ENCODE measurements at regions not wholly inside any gene's neighbourhood (a gene's known extent, or its start where the extent isn't known, plus 50 kb on each side); places are given as distances from the start of the nearest gene placed in this dataset.

GRCh38 chr14:71287567-71287966, 380.3 kb downstream of the PCNX1 start:
- DNase-seq (ENCODE audit: low read depth): no peak

- DNase-seq (ENCODE audit: low read depth): no peak
Measured at GRCh38 chr14:71289536-71289935, 382.3 kb downstream of the PCNX1 start.

DNA sequence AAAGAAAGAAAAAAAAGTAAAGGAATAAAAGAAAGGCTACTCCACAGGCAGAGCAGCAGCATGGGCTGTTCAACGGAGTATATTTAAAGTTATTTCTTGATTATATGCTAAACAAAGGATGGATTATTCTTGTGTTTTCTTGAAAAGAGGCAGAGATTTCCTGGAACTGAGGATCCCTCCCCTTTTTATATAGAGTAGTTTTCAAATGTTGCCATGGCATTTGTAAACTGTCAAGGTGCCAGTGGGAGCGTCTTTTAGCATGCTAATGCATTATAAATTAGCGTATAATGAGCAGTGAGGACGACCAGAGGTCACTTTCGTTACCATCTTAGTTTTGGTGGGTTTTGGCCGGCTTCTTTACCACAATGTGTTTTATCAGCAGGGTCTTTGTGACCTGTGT, 383.0 kb downstream of the PCNX1 start:
- DNase-seq (ENCODE audit: low read depth): no peak

DNA sequence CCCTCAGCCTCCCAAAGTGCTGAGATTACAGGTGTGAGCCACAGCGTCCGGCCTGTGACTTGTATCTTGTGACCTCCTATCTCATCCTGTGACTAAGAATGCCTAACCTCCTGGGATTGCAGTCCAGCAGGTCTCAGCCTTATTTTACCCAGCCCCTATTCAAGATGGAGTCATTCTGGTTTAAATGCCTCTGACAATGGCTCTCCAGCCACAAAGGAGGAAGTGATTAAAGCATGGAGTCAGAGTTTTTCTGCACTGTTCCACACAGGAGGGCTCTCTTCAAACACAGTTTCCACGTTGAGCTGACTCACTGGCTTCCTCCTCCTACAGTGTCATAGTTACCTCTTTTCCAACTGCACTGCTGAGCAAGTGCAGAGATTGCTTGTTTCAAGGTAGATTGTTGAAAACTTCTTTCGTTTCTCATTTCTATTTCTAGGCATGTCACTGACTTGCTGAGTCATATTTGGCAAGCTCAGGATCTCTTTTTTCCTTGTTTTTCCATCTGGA, 383.8 kb downstream of the PCNX1 start:
- peak; percentile 76 for DNase-seq (ENCODE audit: low read depth)

GRCh38 chr14:71296184-71296583, 388.9 kb downstream of the PCNX1 start:
- no peak for DNase-seq (ENCODE audit: low read depth)

DNA sequence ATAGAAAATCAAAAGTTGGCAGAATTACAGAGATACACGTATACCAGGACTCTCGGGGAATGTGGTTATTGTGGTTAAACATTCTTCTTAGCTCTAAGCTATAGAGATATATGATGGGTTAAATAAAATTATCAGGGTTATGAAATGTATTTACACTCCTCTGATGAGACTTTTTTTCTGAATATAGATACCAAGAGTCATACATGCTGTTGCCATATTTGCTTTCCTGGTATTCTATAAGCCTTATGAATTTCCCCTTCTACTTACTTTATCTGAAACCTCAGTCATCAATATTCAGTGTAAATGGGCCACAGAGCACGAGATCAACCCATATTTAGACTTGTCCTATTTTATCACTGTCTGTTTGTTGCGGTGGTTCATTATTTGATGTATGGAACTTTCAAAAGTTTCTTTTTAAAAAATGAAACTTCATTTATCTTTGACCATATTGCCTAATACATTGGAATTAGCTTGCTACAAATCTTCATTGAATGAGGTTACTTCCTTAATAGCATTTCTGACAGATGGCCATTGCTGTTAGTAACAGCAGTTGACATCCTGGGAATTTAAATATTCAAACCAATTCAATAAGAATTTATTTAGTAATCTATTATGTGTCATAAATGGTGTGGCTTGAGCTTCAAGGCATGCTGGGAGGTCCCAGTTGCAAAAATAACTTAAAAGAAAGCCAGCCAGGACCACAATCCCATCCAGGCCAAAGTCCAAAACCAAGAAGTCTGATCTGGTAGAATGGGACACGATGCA, 393.5 kb downstream of the PCNX1 start:
- no peak for DNase-seq (ENCODE audit: low read depth)

- no peak for DNase-seq (ENCODE audit: low read depth)
Measured at GRCh38 chr14:71301611-71302010, 394.4 kb downstream of the PCNX1 start.

- no peak for DNase-seq (ENCODE audit: low read depth)
Measured at GRCh38 chr14:71304690-71305089, 397.4 kb downstream of the PCNX1 start.

DNA sequence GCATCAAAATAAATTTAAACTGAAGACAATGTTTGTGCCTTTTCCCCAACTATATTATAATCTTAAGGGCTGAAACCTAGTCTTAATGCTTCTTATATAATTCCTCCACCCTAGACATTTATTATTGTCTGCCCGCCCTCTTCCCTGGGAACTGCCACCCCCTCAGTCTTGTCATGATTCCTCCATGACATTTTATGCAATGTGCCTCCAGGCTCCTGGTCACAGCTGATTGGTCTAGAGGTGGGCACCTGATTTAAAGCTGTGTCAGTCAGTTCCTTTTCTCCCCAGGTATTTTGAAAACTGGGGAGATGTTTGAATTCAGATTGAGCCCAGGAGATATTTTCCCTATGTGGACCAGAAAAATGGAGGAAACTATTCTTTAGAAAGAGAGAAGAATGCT, 401.4 kb downstream of the PCNX1 start:
- DNase-seq (ENCODE audit: low read depth): no peak

- no peak for DNase-seq (ENCODE audit: low read depth)
Measured at GRCh38 chr14:71309756-71310155, 402.5 kb downstream of the PCNX1 start.

- DNase-seq (ENCODE audit: low read depth): no peak
Measured at GRCh38 chr14:71311061-71311460, 403.8 kb downstream of the PCNX1 start.

- no peak for DNase-seq (ENCODE audit: low read depth)
Measured at GRCh38 chr14:71314717-71315116, 407.5 kb downstream of the PCNX1 start.

DNA sequence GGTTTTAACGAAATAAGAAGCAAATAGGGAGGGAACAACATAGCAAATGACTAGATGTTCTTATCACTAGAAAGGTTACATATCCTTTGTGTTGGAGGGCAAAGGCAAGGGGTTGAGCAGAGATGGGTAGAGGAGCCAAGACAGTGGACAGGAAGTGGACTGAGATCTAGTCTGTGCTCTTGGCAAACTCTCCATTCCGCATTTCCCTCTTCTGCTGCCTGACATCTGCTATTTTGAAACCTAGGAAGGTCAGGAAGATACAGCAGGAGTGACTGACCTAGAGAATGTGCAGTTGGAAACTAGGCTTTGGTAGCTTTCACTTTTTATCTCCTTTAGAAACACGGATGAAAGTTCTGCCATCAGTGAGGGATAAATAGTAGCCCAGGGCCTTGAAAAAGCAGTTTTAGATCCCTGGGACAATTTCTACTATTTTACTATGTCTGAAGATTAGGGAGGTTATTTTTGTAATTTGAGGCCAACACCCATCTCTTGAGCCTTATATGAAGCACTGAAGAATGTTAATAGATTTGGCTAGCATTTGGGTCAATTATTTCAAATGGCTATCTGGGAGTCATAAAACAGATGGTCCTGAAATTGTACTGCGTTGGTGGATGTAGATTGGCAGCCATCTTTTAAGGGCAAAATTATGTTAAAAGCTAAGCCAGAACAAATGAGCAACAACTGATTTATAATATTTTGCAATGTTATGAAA, 410.3 kb downstream of the PCNX1 start:
- no peak for DNase-seq (ENCODE audit: low read depth)

DNA sequence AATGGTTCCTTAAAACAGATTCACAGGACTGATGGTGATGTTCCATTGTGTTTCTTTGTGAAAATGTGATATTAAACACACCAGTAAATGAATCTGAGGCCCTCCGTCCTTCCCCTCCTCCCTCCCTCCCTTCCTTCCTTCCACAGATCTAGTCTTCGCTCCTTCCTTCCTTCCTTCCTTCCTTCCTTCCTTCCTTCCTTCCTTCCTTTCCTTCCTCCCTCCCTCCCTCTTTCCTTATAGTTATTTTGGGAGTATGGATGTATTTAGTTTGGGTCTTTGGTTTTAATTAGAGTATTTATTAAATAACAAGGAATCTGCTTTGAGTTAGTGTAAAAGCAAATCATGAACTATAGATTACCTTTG, 410.8 kb downstream of the PCNX1 start:
- no peak for DNase-seq (ENCODE audit: low read depth)

- no peak for DNase-seq (ENCODE audit: low read depth)
Measured at GRCh38 chr14:71319666-71320065, 412.4 kb downstream of the PCNX1 start.

DNA sequence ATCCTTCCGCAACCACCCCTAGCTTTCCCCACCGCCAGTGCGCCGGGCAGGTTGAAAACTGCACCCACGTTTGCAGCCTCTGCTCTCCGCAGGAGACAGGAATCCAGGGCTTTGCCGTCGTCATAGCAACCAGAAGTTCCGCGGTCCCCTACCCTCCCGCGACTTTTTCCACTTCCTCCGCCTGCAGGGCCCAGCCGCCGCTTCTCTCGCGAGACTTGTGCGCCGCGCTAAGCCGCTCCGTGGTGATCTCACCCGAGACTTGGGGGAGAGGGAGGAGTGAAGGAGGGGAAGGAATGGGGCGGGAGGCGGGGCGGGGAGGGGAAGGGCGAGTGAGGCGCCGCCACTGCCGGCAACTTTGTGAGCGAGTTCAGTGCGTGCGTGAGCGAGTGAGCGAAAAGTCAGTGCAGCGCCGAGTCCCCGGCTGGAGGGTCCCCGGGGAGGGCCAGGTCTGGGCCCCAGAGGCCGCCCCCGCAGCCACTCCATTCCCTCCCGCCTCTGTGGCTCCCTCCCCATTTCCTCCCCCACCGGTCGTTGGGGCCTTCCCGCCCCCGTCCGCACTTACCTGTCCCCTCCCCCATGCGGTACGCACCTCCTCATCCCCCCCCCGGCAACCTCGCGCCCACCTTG, 413.0 kb downstream of the PCNX1 start, which contains the start of gene SIPA1L1:
Gene SIPA1L1 (plus strand): TSS at position 370 of the 627 bp plus-strand sequence.
- peak; percentile 88 for DNase-seq (ENCODE audit: low read depth)

- no peak for DNase-seq (ENCODE audit: low read depth)
Measured at GRCh38 chr14:71320734-71321573, 413.7 kb downstream of the PCNX1 start.

DNA sequence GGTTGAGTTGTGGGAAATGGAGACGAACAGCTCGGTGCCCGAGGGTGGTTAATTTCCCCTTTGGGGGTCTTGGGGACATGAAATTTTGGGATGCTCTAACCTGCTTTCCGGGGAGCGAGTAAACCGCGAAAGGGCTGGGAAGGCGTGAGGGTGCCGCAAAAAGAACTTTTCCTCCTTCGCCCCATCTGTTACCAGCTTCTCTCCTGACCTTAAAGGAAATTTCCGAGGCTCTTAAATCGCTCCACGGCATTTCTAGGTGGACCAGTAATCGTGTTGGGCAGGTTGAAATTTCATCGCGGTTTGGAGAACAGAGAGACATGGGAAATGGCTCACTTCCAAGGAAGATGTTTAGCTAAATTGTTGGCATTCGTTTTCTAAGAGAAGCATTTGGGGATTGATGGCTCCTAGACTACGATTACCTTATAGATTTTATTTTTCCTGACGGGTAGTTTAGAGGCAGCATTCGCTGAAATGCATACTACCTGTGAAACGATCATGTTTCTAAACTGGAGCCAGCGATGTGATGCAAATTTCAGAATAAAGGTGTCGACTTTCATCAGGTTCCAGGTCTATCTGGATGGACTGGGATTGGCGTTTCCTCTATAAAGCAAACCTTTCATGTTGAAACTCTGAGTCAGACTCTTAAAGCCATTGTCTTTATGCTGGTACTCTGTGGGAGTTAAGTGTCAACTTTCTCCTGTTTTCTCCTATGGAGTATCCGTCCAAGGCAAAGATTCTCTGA, 414.5 kb downstream of the PCNX1 start:
- DNase-seq (ENCODE audit: low read depth): no peak

DNA sequence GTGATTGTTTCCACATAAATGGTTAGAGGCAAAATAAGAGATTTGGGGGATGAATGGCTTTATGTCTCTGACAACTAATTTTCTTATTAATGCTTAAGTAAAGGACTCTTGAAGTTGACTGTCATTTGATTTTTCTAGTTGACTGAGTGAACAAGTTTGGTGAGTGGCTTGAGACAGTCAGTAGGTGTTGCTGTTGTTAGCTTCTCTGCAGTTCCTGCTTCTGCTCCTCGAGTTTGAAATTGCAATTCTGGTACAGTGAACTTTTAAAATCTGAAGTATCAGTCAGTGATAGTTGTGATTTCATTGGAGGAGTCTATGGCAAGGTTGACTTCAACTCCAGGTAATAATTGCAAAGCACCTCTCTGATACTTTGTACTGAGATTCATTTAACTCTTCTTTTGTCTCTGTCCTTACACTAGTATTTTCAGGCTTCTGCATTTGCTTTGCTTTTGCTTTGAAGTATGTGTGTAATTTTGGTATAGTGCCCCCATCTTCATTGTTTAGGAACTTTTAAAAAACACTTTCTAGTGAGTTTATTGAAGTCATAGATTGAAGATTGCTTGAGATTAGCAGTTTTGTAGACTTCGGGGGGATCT, 415.5 kb downstream of the PCNX1 start:
- DNase-seq (ENCODE audit: low read depth): no peak

DNA sequence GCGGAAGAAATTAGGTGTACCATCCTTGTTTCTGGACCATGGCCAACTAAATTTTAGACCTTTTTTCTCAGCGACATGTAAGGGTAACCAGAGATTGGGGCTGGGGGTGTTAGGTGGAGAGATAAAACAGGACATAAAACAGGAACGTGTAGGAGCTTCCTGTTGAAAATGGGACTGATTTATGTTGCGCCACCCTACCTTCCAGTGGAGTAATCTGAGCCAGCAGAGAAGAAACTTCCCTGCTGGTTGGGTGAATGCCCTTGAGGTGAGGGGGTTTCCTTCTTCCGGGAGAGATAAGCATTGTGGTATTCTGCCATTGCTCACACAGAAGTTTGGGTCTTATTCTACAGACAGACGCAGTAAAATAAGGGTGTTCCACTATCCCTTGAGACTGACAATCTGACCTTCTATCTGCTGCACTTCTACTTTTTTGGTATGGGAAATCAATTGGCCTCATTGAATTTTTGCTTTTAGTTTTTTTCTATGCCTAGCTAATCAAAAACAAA, 417.6 kb downstream of the PCNX1 start:
- no peak for DNase-seq (ENCODE audit: low read depth)

- DNase-seq (ENCODE audit: low read depth): no peak
Measured at GRCh38 chr14:71327691-71328090, 420.4 kb downstream of the PCNX1 start.
